ENCODE measurements at regions not wholly inside any gene's neighbourhood (a gene's known extent, or its start where the extent isn't known, plus 50 kb on each side); places are given as distances from the start of the nearest gene placed in this dataset.

DNA sequence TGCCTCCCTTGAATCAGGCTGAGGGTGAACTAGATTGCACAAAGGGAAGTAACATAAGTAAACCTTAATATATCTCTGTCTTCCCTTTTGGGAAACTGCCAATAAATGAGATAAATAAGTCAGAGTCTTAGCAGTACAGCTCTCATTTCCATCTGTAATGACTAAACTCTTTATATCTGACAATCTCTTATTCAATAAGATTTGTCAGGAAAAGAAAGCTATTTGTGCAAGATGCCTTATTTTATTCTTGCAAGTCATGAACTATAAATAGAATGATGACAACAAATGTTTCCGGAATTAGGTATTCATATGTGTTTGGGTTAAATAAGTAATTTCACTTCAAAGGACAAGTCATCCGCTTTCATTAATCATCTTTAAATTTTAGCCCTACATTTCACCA, 229.2 kb downstream of the PTGER3 start:
- TF ChIP-seq, protein P1, sequence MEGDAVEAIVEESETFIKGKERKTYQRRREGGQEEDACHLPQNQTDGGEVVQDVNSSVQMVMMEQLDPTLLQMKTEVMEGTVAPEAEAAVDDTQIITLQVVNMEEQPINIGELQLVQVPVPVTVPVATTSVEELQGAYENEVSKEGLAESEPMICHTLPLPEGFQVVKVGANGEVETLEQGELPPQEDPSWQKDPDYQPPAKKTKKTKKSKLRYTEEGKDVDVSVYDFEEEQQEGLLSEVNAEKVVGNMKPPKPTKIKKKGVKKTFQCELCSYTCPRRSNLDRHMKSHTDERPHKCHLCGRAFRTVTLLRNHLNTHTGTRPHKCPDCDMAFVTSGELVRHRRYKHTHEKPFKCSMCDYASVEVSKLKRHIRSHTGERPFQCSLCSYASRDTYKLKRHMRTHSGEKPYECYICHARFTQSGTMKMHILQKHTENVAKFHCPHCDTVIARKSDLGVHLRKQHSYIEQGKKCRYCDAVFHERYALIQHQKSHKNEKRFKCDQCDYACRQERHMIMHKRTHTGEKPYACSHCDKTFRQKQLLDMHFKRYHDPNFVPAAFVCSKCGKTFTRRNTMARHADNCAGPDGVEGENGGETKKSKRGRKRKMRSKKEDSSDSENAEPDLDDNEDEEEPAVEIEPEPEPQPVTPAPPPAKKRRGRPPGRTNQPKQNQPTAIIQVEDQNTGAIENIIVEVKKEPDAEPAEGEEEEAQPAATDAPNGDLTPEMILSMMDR (IDR thresholded peaks at IDR 0.05; ENCODE audit: poor library complexity), result no peak
- no peak for TF ChIP-seq EZH2 (IDR thresholded peaks at IDR 0.05; ENCODE audit: borderline replicate concordance)
